ENCODE measurements at regions not wholly inside any gene's neighbourhood (a gene's known extent, or its start where the extent isn't known, plus 50 kb on each side); places are given as distances from the start of the nearest gene placed in this dataset.

GRCh38 chr1:170267317-170267716, 121.6 kb downstream of the NTMT2 start:
- Mint-ChIP-seq H3K4me3 (ENCODE audit: unreplicated experiment) (no peak overlapping the region), H3K9me3 (ENCODE audit: unreplicated experiment) (no peaks in the 10 kb centered on the region), H3K27ac (ENCODE audit: unreplicated experiment) (no peak overlapping the region), H3K27me3 (ENCODE audit: unreplicated experiment) (no peaks in the 10 kb centered on the region), H3K36me3 (ENCODE audit: unreplicated experiment) (no peaks in the 10 kb centered on the region), H3K4me1 (ENCODE audit: unreplicated experiment) (peaks cover 3% of the 10 kb centered on the region)
- no peak for DNase-seq (ENCODE audit: extremely low spot score, unreplicated experiment)
- no peak for TF ChIP-seq CTCF (IDR thresholded peaks at IDR 0.05)

GRCh38 chr1:170271430-170272161, 125.8 kb downstream of the NTMT2 start:
- no peak for TF ChIP-seq CTCF (IDR thresholded peaks at IDR 0.05)
- no peak overlapping the region for H3K4me3 Mint-ChIP-seq (ENCODE audit: unreplicated experiment)
- H3K36me3 Mint-ChIP-seq (ENCODE audit: unreplicated experiment), result no peaks in the 10 kb centered on the region
- no peak overlapping the region for H3K27ac Mint-ChIP-seq (ENCODE audit: unreplicated experiment)
- H3K9me3 Mint-ChIP-seq (ENCODE audit: unreplicated experiment), result no peaks in the 10 kb centered on the region
- H3K4me1 Mint-ChIP-seq (ENCODE audit: unreplicated experiment), result peaks cover 7% of the 10 kb centered on the region
- no peak for DNase-seq (ENCODE audit: extremely low spot score, unreplicated experiment)
- no peaks in the 10 kb centered on the region for H3K27me3 Mint-ChIP-seq (ENCODE audit: unreplicated experiment)

GRCh38 chr1:170273291-170274130, 127.8 kb downstream of the NTMT2 start:
- H3K4me1 Mint-ChIP-seq (ENCODE audit: unreplicated experiment), result peaks cover 7% of the 10 kb centered on the region
- no peak overlapping the region for H3K27ac Mint-ChIP-seq (ENCODE audit: unreplicated experiment)
- no peak for DNase-seq (ENCODE audit: extremely low spot score, unreplicated experiment)
- no peak for TF ChIP-seq CTCF (IDR thresholded peaks at IDR 0.05)
- H3K27me3 Mint-ChIP-seq (ENCODE audit: unreplicated experiment), result no peaks in the 10 kb centered on the region
- no peak overlapping the region for H3K4me3 Mint-ChIP-seq (ENCODE audit: unreplicated experiment)
- no peaks in the 10 kb centered on the region for H3K36me3 Mint-ChIP-seq (ENCODE audit: unreplicated experiment)
- H3K9me3 Mint-ChIP-seq (ENCODE audit: unreplicated experiment), result no peaks in the 10 kb centered on the region

- no peaks in the 10 kb centered on the region for H3K36me3 Mint-ChIP-seq (ENCODE audit: unreplicated experiment)
- no peaks in the 10 kb centered on the region for H3K27me3 Mint-ChIP-seq (ENCODE audit: unreplicated experiment)
- H3K4me1 Mint-ChIP-seq (ENCODE audit: unreplicated experiment), result peaks cover 7% of the 10 kb centered on the region
- no peak for DNase-seq (ENCODE audit: extremely low spot score, unreplicated experiment)
- no peak overlapping the region for H3K27ac Mint-ChIP-seq (ENCODE audit: unreplicated experiment)
- TF ChIP-seq CTCF (IDR thresholded peaks at IDR 0.05), result no peak
- H3K9me3 Mint-ChIP-seq (ENCODE audit: unreplicated experiment), result peaks cover 3% of the 10 kb centered on the region
- H3K4me3 Mint-ChIP-seq (ENCODE audit: unreplicated experiment), result no peak overlapping the region
Measured at GRCh38 chr1:170274131-170274501, 128.4 kb downstream of the NTMT2 start.

- Mint-ChIP-seq H3K27ac (ENCODE audit: unreplicated experiment) (no peak overlapping the region), H3K4me3 (ENCODE audit: unreplicated experiment) (no peak overlapping the region), H3K36me3 (ENCODE audit: unreplicated experiment) (no peaks in the 10 kb centered on the region), H3K27me3 (ENCODE audit: unreplicated experiment) (no peaks in the 10 kb centered on the region), H3K9me3 (ENCODE audit: unreplicated experiment) (peaks cover 3% of the 10 kb centered on the region), H3K4me1 (ENCODE audit: unreplicated experiment) (peaks cover 7% of the 10 kb centered on the region)
- no peak for TF ChIP-seq CTCF (IDR thresholded peaks at IDR 0.05)
- DNase-seq (ENCODE audit: extremely low spot score, unreplicated experiment), result no peak
Measured at GRCh38 chr1:170277985-170278384, 132.2 kb downstream of the NTMT2 start.

Data from osteocyte (in vitro differentiated cells).